Activated T-cell treated with anti-CD3 and anti-CD28 coated beads for 48 hours (primary cell): ENCODE measurements at regions not wholly inside any gene's neighbourhood (a gene's known extent, or its start where the extent isn't known, plus 50 kb on each side); places are given as distances from the start of the nearest gene placed in this dataset.

Experiments used
- DNase-seq: peaks from one replicate; pipeline ENCODE4 v3.0.0-alpha.2; 2020; ENCODE audit warnings: low read depth

DNA sequence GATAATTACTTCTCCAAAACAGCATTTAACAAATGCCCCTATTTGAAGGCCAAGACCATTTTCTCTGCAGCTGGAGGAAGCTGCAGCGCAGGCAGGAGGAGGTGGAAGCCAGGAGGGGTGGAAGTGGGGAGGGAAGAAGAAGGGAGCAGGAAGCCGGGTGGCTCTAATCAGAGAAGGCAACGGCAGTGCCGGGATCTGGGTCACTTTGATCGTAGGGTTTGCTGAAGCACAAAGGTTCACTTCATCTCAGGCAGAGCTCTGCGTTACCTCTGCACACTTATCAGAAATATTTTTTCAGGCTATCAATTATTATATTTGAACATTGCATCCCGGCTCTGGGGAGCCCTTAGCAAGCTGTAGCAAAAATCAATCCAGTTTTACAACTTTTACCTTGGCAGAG, 315.8 kb upstream of the POU3F3 start:
- DNase-seq, result no peak

DNA sequence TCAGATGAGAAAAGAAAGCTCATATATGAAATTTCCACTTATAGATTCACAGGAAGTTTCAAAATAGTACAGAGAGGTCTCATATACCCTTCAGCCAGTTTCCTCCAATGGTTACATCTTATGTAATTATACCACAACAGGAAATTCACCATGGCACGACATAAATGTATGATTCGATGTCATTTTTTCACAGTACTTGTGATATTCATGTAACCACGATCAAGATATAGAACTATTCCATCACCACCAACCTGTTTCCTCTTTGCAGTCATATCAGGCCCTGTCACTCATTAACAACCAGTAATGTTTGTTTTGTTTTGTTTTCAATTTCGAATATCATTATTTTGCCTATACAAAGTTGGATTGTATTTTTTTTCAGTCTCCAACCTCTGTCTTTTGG, 314.3 kb upstream of the POU3F3 start:
- no peak for DNase-seq

DNA sequence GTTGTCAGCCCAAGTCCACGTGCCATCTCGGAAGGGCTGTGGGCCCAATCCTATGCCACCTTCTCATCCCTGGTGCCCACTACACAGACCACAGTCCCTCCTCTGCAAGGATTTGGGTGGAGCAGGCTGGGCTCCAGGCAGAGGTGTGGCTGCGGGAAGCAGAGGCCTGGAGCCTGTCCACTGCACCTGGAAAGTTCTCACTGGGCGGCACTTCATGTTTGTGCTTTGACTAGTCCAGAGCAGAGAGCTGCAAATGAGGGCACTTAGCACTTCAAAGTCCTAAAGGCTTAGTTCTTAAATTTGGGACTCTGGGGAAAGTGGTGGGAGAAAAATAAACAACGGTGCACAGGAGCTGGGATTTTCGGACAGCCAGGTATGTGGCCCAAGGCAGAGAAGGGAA, 308.9 kb upstream of the POU3F3 start:
- DNase-seq, result no peak

DNA sequence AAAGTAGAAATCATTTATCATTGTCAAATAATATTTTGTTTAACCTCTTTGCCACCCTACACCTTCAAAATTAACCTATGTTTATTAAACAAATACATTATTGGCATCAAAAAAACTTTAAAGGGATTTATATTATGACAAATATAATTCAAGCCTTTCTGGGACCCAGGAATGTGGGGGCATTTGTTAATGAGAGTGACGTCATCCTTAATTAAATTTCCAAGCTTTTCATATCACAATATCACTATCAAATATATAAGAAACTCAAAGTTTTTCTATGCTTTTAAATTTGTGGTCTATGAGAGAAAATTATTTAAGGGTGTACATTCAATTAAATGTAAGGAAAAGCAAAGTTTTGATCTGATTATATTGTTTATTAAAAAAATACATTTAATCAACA, 307.4 kb upstream of the POU3F3 start:
- DNase-seq, result no peak

DNA sequence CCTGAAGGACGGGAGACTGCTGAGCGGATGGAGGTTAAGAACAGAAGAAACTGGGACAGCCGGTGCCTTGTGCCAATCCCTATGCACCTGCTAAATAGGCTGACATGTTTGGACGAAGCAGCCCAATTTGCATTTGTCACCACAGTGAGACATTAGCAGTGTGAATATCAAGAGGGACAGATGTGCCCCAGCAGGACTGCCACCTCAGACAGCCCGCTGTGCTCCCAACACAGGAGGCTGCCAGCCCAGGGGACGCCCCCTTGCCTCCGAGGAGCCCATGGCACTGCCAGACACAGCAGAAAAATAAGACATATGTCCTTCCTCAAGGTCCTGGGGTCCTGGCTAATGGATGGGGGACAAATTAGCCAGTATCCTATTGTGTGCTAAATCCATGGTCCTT, 306.7 kb upstream of the POU3F3 start:
- DNase-seq, result no peak

DNA sequence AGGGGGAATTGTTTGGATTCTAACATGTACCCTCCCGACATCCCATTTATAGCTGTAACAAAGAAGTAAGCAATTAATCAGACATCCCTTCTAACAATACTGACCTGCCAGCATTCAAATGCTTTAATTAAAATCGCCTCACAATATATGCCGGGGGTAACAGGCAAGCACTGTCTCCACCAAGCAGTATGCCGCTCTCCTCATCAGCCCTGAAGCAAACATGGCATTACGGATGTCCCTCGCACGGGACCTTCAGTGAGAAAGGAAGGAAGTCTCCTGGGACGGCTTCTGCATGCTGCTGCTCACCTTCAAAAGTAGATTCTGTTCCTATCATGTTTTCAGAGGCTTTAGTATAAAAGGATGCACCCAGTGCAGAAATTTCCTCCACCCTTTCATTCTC, 292.7 kb upstream of the POU3F3 start:
- DNase-seq, result no peak

DNA sequence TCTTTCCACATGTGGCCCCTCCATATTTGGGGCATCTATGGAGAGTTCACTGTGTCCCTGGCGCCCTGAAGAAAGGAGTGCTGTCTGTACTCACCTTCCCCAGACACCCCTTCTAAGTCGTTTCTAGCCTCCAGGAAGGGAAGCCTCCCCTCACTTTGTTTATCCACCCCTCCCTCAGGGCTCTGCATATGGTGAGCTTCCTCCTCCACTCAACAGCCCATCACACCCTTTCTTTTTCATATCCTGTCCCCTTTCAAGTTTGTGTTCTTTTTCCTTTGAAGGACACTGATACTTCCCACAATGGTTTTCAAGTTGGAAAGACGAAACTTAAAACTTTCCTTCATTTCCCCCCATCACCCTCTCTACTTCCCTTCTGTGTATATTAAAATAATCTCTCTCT, 291.4 kb upstream of the POU3F3 start:
- DNase-seq, result no peak

DNA sequence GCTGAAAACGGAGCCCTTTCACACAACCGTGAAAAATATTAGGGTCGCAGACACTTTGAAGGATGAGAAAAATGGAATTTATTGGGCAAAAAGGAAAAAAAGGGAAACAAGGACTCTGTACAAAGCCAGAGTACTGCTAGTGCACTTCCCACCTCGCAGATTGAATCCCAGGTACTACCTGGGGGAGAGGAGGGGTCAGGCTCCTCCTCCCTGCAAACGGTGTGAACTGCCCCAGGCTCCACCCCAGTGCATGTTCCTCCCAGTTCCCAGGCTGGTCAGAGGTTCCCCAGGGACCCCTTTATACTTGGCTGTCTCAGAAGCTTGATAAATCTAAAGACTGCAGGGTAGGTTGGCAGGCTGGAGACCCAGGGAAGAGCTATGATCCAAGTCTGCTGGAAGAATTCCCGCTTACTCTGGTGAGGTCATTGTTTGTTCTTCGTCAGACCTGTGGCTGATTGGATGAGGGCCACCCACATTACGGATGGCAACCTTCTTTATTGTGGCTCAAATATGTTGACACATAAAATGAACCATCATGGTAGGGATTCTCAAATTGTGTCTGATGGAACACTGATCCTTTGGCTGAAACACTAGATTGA, 290.4 kb upstream of the POU3F3 start:
- DNase-seq, result no peak

DNA sequence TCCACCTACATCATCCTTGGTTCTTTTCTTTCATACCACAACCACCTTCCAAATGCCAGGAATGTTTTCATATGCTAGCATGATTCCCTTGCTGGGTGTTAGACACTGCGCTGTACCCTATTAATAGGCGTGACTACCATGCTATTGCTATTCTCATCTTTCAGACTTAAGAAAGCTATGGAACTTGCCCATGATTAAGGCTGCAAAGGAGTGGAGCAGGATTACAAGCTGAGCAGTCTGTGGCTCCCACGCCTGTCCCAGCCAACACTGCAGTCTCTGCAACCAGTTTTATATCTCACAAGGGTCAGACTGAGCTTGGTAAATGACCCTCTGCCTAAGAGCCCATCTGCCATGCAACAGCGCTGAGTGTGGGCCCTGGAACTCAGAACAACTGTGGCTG, 285.7 kb upstream of the POU3F3 start:
- no peak for DNase-seq

DNA sequence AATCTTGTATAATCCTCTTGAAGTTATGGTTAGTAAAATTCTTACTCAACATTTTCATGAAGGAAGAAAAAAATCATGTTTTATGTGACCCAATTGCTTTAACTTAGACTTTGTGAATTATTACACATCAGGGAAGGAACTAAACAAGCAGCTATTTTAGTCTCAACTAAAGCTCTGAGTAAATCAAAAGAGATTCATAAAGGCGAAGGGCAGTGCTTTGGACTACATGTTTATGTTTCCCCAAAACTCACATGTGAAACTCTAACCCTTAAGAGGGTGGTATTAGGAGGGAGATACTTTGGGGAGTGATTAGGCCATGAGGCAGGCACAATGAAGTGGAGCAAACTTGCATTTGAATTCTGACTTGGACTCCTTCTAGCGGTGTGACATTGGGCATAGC, 283.7 kb upstream of the POU3F3 start:
- no peak for DNase-seq

DNA sequence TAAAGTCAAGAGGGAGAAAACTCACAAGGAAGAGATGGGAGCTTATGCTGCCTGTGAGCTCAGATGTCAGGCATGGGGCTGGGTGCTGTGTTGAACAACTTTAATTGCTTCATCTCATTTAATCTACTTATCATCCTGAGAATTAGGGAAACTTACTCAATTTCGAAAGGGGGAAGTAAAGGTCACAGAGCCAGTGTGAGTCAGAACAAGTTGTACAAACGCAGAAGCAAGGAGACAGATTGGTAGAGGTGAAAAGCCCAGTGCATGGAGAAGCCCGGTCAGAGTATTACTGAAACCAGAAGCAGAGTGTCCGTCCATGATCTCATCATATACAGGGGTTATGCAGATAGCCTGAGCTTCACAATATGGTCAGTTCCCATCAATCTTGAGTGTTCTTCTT, 281.1 kb upstream of the POU3F3 start:
- DNase-seq, result no peak

DNA sequence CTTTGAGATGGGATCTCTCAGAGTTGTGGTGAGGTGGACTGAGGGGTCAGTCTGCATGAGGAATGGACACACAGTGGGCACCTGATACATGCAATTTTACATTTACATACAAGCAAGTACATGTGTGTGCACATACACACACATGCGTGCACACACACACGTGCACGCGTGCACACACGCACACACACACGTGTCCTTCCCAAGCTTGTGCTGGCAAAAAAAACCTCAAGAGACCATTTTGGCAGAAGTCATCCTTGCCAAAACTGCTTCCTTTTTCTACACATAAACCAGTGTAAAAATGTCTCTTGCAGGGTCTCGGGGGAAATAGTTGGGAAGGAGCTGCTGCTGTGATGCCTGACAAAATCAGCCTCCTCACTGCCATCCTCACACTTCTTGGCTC, 279.5 kb upstream of the POU3F3 start:
- DNase-seq, result no peak

DNA sequence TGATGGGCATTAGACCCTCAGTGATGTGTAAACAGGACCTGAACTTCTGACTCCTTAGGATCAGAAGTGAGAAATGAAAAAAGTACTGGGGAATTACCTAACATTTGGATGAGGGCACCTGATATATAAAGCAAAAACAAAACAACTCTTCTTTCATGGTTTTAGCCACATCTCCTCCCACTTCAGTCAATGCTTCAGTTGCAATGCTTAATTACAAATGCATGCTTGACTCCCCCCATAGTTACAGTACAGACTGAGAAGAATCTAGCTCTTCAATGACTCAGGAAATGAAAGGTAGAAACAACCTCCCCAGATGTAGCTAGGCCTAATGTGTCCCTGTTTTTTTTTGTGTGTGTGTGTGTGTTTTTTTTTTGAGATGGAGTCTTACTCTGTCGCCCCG, 276.8 kb upstream of the POU3F3 start:
- DNase-seq, result no peak

DNA sequence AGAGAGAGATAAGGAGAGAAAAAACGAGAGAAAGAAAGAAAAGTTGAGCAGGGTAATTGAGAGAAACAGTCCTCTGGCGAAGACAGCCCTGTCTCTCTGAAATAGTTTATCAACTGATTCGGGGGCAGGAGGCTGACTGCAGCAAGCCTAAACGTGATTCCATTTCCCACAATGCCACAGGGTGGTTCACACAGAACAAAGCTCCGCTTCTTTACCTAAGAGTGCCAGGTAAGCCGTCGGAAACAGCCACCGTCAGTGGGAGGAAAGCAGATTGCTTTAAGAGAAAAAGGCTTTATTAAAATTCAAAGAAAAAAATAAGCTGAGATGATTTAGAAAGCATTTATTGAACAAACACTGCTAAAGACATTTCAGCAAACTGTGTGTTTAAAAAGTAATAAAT, 271.4 kb upstream of the POU3F3 start:
- DNase-seq, result no peak

DNA sequence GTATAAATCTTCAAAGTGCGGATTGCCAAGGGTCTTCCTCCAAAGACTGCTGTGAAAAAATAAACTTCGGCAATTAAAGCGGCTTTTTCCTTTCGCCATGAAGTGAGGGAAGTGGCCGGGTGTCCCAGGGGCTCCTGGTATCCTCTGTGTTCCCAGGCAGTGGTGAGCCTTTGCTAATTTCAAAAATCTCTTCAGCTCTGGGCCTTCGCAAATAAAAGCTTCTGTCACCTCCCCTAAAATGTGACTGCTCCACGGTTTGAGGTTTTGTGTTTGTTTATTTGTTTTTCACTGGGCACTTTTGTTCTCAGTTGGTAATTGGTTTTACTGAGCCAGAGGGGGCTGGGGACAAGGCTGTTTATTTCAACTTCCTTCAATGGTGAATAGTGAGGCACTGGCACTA, 270.1 kb upstream of the POU3F3 start:
- DNase-seq, result no peak

DNA sequence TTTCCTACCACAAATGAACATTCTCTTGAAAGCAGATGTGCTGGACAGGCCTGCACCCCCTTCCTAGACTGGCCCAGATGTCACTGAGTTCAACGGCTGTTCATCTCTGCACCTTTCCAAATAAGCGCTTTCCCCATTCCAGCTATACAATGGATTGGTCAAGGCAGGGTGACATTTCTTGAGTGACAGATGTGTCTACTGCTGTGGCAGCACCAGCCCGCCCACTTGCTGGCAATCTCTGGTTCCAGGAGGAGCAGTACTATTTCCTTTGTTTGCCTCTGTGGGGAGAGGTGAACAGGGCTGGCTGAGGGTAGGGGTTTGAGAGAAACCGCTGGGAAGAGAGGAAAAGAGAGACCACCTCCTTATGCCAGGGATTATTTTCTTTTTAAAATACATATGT, 269.5 kb upstream of the POU3F3 start:
- DNase-seq, result no peak

DNA sequence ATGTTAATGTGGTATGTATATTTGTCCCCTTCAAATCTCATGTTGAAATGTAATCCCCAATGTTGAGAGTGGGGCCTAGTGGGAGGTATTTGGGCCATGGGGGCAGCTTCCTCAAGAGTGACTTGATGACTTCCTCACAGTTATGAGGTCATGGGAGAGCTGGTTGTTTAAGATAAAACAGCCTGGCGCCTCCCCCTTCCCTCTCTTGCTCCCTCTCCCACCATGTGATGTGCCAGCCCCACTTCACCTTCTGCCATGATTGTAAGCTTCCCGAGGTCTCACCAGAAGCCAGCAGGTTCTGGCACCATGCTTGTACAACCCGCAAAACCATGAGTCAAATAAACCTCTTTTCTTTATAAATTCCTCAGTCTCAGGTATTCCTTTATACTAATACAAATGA, 258.3 kb upstream of the POU3F3 start:
- DNase-seq, result no peak

DNA sequence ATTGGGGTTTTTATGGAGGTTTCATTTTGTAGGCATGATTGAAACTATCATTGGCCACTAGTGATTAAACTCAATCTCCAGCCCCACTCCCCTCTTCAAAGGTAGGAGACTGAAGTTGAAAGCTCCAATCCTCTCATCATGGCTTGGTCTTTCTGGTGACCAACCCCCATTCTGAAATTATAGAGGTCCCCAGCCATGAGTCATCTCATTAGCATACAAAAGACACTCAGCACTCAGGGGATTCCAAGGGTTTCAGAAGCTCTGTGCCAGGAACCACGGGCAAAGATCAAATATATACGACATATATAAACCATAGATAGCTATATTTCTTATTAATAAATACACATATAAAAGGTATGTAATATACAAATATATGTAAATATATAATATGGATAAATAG, 256.0 kb upstream of the POU3F3 start:
- no peak for DNase-seq

DNA sequence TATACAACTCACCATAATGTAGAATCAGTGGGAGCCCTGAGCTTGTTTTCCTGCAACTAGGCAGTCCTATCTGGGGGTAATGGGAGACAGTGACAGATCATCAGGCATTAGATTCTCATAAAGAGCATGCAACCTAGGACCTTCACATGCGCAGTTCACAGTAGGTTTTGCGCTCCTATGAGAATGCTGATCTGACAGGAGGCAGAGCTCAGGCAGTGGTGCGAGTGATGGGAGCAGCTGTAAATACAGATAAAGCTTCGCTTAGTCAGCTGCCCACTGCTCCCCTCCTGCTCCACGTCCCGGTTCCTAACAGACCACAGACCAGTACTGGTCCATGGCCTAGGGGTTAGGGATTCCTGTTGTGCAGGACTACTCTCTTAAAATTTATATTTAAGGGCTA, 255.3 kb upstream of the POU3F3 start:
- no peak for DNase-seq

DNA sequence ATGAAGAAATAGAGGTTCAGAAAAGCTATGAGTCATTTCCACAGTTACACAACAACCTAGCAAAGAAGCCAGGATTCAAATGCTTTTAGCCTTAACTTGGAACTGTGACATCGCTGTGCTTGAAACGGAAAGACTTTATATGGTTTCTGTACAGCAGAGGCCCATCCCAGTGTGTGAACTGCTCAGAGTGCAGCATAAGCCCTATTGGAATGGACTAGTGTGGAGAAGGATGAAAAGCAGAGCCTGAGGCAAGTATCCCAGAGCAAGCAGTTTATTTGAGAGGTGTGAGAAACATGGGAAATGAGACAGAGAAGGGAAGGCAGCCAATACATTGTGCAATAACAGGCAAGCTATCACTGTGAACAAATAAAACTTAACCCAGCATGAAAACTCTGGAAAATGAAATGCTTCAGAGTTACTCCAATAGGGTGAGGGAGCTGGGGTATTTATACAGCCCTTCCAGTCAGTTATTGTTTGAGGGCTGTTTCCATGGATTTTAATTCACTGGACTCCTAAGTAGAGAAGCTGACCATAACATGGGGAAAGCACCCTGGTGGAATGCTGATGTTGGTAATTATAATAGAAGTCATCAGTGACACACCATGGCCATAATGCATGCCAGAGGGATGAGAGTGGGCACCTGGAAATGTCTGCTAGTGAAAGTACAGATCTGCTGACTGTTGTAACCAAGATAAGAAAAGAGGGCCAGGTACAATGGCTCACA, 254.0 kb upstream of the POU3F3 start:
- DNase-seq, result no peak

DNA sequence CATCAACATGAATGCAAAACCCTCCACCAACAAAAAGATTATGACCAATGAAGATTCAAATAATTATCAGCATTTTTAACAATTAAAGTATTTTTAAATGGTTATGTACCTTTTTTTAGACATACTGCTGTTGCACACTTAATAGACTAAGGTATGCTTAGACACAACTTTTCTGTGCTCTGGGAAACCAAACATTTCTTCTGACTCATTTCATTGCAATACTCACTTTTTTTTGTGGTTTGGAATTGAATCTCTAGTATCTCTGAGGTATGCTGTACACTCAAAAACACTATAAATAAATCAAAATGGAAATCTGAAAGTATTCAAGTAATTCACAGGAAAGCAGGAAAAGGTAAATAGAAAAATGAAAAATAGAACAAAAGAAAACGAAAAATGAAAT, 247.9 kb upstream of the POU3F3 start:
- DNase-seq, result no peak

DNA sequence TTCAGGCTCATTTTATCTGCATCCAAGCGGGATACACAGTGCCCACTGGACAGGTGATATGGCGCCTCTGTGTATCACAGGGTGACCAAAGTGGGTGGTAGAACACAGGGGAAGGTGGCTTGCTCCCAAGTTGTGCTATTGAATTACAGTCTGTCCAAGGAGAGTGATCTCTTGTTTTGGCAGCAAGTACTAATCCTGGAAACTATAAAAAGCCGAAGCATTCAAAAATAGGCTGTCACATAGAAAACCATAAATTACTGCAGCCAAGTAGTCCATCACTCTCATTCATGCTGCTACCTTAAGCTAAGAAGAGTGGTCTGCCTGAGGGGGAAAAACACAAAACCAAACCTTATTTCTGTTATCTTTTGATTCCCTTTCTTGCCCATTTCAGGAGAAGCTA, 237.1 kb upstream of the POU3F3 start:
- DNase-seq, result no peak

DNA sequence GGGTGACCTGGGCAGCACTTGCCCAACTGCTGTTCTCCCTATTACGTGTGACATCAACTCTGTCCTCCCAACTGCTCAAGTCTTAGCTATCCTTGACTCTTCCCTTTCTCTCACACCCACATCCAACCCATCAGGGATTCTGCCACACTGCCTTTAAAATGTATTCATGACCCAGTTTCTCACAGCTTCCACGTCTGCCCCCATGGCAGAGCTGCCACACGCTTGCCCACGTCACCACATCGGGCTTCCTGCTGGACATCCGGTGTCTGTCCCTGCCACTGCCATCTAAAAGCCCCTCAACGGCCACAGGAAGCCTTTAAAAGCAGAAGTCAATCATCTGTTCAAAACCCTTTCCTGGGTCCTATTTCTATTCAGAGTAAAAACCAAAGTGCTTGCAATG, 233.1 kb upstream of the POU3F3 start:
- no peak for DNase-seq

DNA sequence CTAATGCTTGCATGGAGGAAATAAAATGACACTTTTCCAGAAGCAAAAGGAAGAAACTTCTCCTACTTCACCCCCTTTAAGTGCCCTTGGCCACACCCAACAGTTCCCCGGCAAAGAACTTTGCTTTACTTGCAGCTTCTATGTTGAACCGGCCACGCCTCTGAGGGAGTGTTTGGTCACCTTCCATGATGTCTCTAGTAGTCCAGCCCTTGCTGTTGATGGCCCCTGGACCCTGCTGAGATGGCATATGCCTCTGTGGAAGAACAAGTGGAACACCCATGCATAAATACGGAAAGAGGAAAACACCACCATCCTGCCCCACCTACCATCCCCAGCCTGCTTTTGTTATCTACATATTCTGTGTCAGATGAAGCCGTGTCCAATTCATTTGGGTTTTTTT, 218.3 kb upstream of the POU3F3 start:
- DNase-seq, result no peak
